SK-N-SH (cell line): ENCODE measurements at regions not wholly inside any gene's neighbourhood (a gene's known extent, or its start where the extent isn't known, plus 50 kb on each side); places are given as distances from the start of the nearest gene placed in this dataset.
A peak's percentile ranks its signal among the peaks of the same experiment; 100 is the strongest.

Experiments used
- CTCF ChIA-PET: fragments of 300-600, 350-600 bp; formaldehyde crosslinking; extraction: SDS; loops from one replicate; lab custom pipeline; 2021; lab: Yijun Ruan, JAX
- POLR2A ChIA-PET: fragments of 350-600 bp; sonication (Branson Sonifier 250); formaldehyde crosslinking; extraction: SDS; loops from one replicate; lab custom pipeline; 2020; ENCODE audit warnings: antibody characterized with exemption, inconsistent platforms; lab: Yijun Ruan, JAX
- DNase-seq: peaks from one replicate; pipeline ENCODE4 v3.0.0; 2012
- H2AFZ ChIP-seq: fragments of 200-600 bp; sonication (generic); 2 replicates; pipeline ENCODE4 v1.8.1; 2016; ENCODE audit warnings: antibody characterized with exemption, mild to moderate bottlenecking, low read depth
- H3F3A ChIP-seq: fragments of 200-600 bp; sonication (generic); replicated peaks from 2 replicates; pipeline ENCODE3; 2016; ENCODE audit warnings: antibody characterized with exemption, mild to moderate bottlenecking; ENCODE audit not compliant: insufficient read depth
- H3K27ac ChIP-seq, 2 experiments: fragments of 200-500 bp in 1 of 2; fragments of 200-600 bp in 1 of 2; sonication (Bioruptor generic) in 1 of 2; sonication (generic), shearing (Covaris generic) in 1 of 2; 2 replicates each; pipeline versions ENCODE4 v1.5.1 to v1.6.1; 2014 to 2016; ENCODE audit warnings: low read depth in 2 of 2, inconsistent platforms in 1 of 2, low read length in 1 of 2, mild to moderate bottlenecking in 1 of 2, mixed read lengths in 1 of 2
- H3K27me3 ChIP-seq: fragments of 200-600 bp; sonication (generic), shearing (Covaris generic); 2 replicates; pipeline ENCODE4 v1.6.1; 2016; ENCODE audit warnings: mixed run types; ENCODE audit not compliant: insufficient read depth
- H3K36me3 ChIP-seq, 2 experiments: fragments of 200-500 bp in 1 of 2; fragments of 200-600 bp in 1 of 2; sonication (Bioruptor generic) in 1 of 2; sonication (generic) in 1 of 2; replicated peaks in 1 of 2; 2 replicates each; pipeline versions ENCODE3 to v1.5.1; 2014 to 2016; ENCODE audit warnings: low read length in 1 of 2, mild to moderate bottlenecking in 1 of 2; ENCODE audit not compliant: insufficient read depth in 2 of 2, control insufficient read depth in 1 of 2
- H3K4me1 ChIP-seq, 2 experiments: fragments of 200-500 bp in 1 of 2; fragments of 200-600 bp in 1 of 2; sonication (Bioruptor generic) in 1 of 2; sonication (generic), shearing (Covaris generic) in 1 of 2; 2 replicates each; pipeline versions ENCODE4 v1.5.1 to v1.6.1; 2014 to 2016; ENCODE audit warnings: low read depth in 1 of 2, low read length in 1 of 2, mixed run types in 1 of 2; ENCODE audit not compliant: insufficient read depth in 2 of 2, control insufficient read depth in 1 of 2
- H3K4me2 ChIP-seq: fragments of 200-600 bp; sonication (generic), shearing (Covaris generic); 2 replicates; pipeline ENCODE4 v1.6.1; 2017; ENCODE audit warnings: mixed run types
- H3K4me3 ChIP-seq, 2 experiments: fragments of 200-500 bp in 1 of 2; fragments of 200-600 bp in 1 of 2; sonication (Bioruptor generic) in 1 of 2; sonication (generic), shearing (Covaris generic) in 1 of 2; 2 replicates each; pipeline versions ENCODE4 v1.5.1 to v1.8.1; 2014 to 2016; ENCODE audit warnings: low read depth in 2 of 2, inconsistent platforms in 1 of 2, low read length in 1 of 2, mild to moderate bottlenecking in 1 of 2, mixed read lengths in 1 of 2, moderate library complexity in 1 of 2
- H3K79me2 ChIP-seq: fragments of 200-600 bp; sonication (generic); 2 replicates; pipeline ENCODE4 v1.8.1; 2017; ENCODE audit warnings: mild to moderate bottlenecking; ENCODE audit not compliant: insufficient read depth
- H3K9ac ChIP-seq: fragments of 200-600 bp; sonication (generic); 2 replicates; pipeline ENCODE4 v1.6.1; 2017; ENCODE audit warnings: mixed run types
- H3K9me2 ChIP-seq: fragments of 200-600 bp; sonication (generic); 2 replicates; pipeline ENCODE4 v1.6.1; 2017; ENCODE audit warnings: mixed run types
- H3K9me3 ChIP-seq: fragments of 200-600 bp; sonication (generic); 2 replicates; pipeline ENCODE4 v1.6.1; 2017; ENCODE audit warnings: mixed run types, mild to moderate bottlenecking, moderate library complexity
- H4K20me1 ChIP-seq: fragments of 200-600 bp; sonication (generic); 2 replicates; pipeline ENCODE4 v1.6.1; 2017; ENCODE audit warnings: mild to moderate bottlenecking, mixed run types; ENCODE audit not compliant: insufficient read depth
- CHD2 ChIP-seq: fragments of 150-350 bp; IDR thresholded peaks from 2 replicates; pipeline ENCODE4 v1.6.1; 2018; ENCODE audit warnings: low read length; ENCODE audit not compliant: partially characterized antibody
- CTCF ChIP-seq: fragments of 200-600 bp; sonication (generic); IDR thresholded peaks from 2 replicates; pipeline ENCODE4 v1.6.1; 2017; ENCODE audit warnings: antibody characterized with exemption, mild to moderate bottlenecking, moderate library complexity
- EP300 ChIP-seq, 2 experiments: IDR thresholded peaks; 2 replicates each; pipeline versions ENCODE4 v1.4.0 to v1.6.1; 2012; ENCODE audit warnings: borderline replicate concordance in 1 of 2, low read depth in 1 of 2, low read length in 1 of 2
- FOXJ3 ChIP-seq: sonication (generic); formaldehyde crosslinking; IDR thresholded peaks from 2 replicates; pipeline ENCODE4 v1.5.1; 2020; ENCODE audit warnings: mild to moderate bottlenecking, missing genetic modification reagents
- GATA2 ChIP-seq: sonication (generic); formaldehyde crosslinking; IDR thresholded peaks from 2 replicates; pipeline ENCODE4 v1.5.0; 2020; ENCODE audit warnings: mild to moderate bottlenecking, missing genetic modification reagents
- MAX ChIP-seq: IDR thresholded peaks from 2 replicates; pipeline ENCODE4 v1.4.0; 2012; ENCODE audit warnings: low read depth
- NFIC ChIP-seq: IDR thresholded peaks from 2 replicates; pipeline ENCODE4 v1.4.0; 2012; ENCODE audit warnings: borderline replicate concordance
- NRF1 ChIP-seq: IDR thresholded peaks from 2 replicates; pipeline ENCODE4 v1.6.1; 2012; ENCODE audit warnings: low read depth, mild to moderate bottlenecking, low read length
- PBX3 ChIP-seq: IDR thresholded peaks from 2 replicates; pipeline ENCODE4; 2012
- POLR2AphosphoS5 ChIP-seq: IDR thresholded peaks from 2 replicates; pipeline ENCODE4 v1.6.1; 2012; ENCODE audit warnings: low read depth, low read length
- RAD21 ChIP-seq: IDR thresholded peaks from 2 replicates; pipeline ENCODE4 v1.6.1; 2012; ENCODE audit warnings: mild to moderate bottlenecking, low read length
- RCOR1 ChIP-seq: fragments of 150-350 bp; IDR thresholded peaks from 2 replicates; pipeline ENCODE4 v1.6.1; 2017; ENCODE audit warnings: antibody characterized with exemption, low read length
- SIN3A ChIP-seq: IDR thresholded peaks from 2 replicates; pipeline ENCODE4 v1.6.1; 2012; ENCODE audit warnings: low read depth, mild to moderate bottlenecking, low read length, moderate library complexity, borderline replicate concordance
- TAF1 ChIP-seq: IDR thresholded peaks from 2 replicates; pipeline ENCODE4 v1.6.1; 2012; ENCODE audit warnings: low read depth, mild to moderate bottlenecking, low read length, moderate library complexity, borderline replicate concordance
- TCF12 ChIP-seq: IDR thresholded peaks from 2 replicates; pipeline ENCODE4 v1.4.0; 2012
- TEAD4 ChIP-seq: IDR thresholded peaks from 2 replicates; pipeline ENCODE4 v1.4.0; 2012; ENCODE audit warnings: mild to moderate bottlenecking, borderline replicate concordance; ENCODE audit not compliant: insufficient read depth
- USF2 ChIP-seq: fragments of 150-350 bp; IDR thresholded peaks from 2 replicates; pipeline ENCODE4 v1.6.1; 2017; ENCODE audit warnings: antibody characterized with exemption, low read length, low read depth, borderline replicate concordance
- ZBTB33 ChIP-seq: IDR thresholded peaks from 2 replicates; pipeline ENCODE4 v1.4.0; 2012; ENCODE audit warnings: low read depth, borderline replicate concordance
- WGBS: methylation state at CpG from one replicate; pipeline ENCODE4 v1.1.6; 2017; ENCODE audit warnings: low lambda C conversion rate; 5-methylcytosine and 5-hydroxymethylcytosine counted together

- peak; percentile 51 for DNase-seq
- Histone ChIP-seq H3K79me2 (no peaks in the 10 kb centered on the region), H3K36me3 (no peaks in the 10 kb centered on the region), H3K9ac (no peak overlapping the region), H3K9me2 (no peaks in the 10 kb centered on the region), H3K27ac (no peak overlapping the region; a peak in 1 of 4 replicates), H3K4me3 (no peak overlapping the region), H4K20me1 (peaks cover 3% of the 10 kb centered on the region; the same call in 1 of the 2 replicates), H3K4me2 (no peak overlapping the region), H3K4me1 (peaks cover 0 to 38% of the 10 kb centered on the region in 2 experiments; a peak in 2 of 4 replicates), H2AFZ (no peak overlapping the region), H3K9me3 (no peaks in the 10 kb centered on the region), H3F3A (no peaks in the 10 kb centered on the region), H3K27me3 (peaks cover 39% of the 10 kb centered on the region; the same call in 1 of the 2 replicates)
- TF ChIP-seq RCOR1 = no peak
- TF ChIP-seq NRF1 = no peak
- no peak for TF ChIP-seq FOXJ3 (CRISPR knock-in tag)
- no peak for TF ChIP-seq TAF1
- TF ChIP-seq MAX = no peak
- no peak for TF ChIP-seq EP300 (IDR thresholded peaks at IDR 0.05; ENCODE audit: borderline replicate concordance in 1 of 2, low read depth in 1 of 2, low read length in 1 of 2)
- no peak for TF ChIP-seq NFIC
- TF ChIP-seq CTCF = no peak
- TF ChIP-seq CHD2 = no peak
- TF ChIP-seq USF2 = no peak
- TF ChIP-seq ZBTB33 = no peak
- TF ChIP-seq TEAD4 = no peak
- no peak for TF ChIP-seq RAD21
- no peak for TF ChIP-seq GATA2 (CRISPR knock-in tag)
- no peak for TF ChIP-seq SIN3A
- no peak for TF ChIP-seq PBX3
- TF ChIP-seq TCF12 = no peak
- TF ChIP-seq POLR2AphosphoS5 = no peak
- CTCF ChIA-PET = interaction anchor here (0.9 to 2.4 kb wide), 5 partner anchors 17 to 205 kb away, joined by 3 to 8 read pairs (median 3); no protein-coding TSS in a partner anchor
- POLR2A ChIA-PET = no interaction called here
- WGBS = 25% methylated on average over 6 of the region's 6 CpGs
Measured at GRCh38 chr10:100688201-100688600, 57.2 kb upstream of the PAX2 start.
